ENCODE measurements at regions not wholly inside any gene's neighbourhood (a gene's known extent, or its start where the extent isn't known, plus 50 kb on each side); places are given as distances from the start of the nearest gene placed in this dataset.

GRCh38 chr11:119941171-119941570 is 196.7 kb downstream of the TRIM29 start:
- Histone ChIP-seq H2BK120ac (ENCODE audit: low read depth, low read length, poor library complexity, severe bottlenecking) (no peak overlapping the region), H3K9me3 (ENCODE audit: control insufficient read depth, low read depth, low read length) (no peaks in the 10 kb centered on the region), H3K4me1 (ENCODE audit: insufficient read depth, low read length) (peaks cover 6% of the 10 kb centered on the region; the same call in 1 of the 2 replicates), H2BK5ac (ENCODE audit: insufficient read length, low read length) (no peak overlapping the region), H3K23ac (ENCODE audit: insufficient read length, low read depth, low read length) (no peak overlapping the region), H3K14ac (ENCODE audit: insufficient read depth, low read length) (no peak overlapping the region), H3K4me2 (ENCODE audit: insufficient read depth, insufficient read length, low read length) (no peak overlapping the region), H3K18ac (ENCODE audit: insufficient read length, low read depth, low read length) (no peak overlapping the region), H3K79me2 (ENCODE audit: insufficient read depth, low read length) (no peaks in the 10 kb centered on the region), H2AK5ac (ENCODE audit: insufficient read length, low read length) (no peak overlapping the region), H2AFZ (ENCODE audit: low read length) (no peak overlapping the region), H2BK12ac (ENCODE audit: insufficient read length, low read depth, low read length) (no peak overlapping the region), H3K4ac (ENCODE audit: low read depth, low read length) (no peak overlapping the region), H3K56ac (ENCODE audit: insufficient read length, low read depth, low read length) (no peak overlapping the region), H3K9ac (ENCODE audit: extremely low read depth, insufficient read length, low read length) (no peak overlapping the region), H4K5ac (ENCODE audit: insufficient read length, low read depth, low read length) (no peak overlapping the region), H3T11ph (ENCODE audit: low read length) (no peak overlapping the region), H3K27ac (ENCODE audit: insufficient read length, low read depth, low read length) (no peak overlapping the region), H4K91ac (ENCODE audit: insufficient read length, low read depth, low read length) (no peak overlapping the region), H3K79me1 (ENCODE audit: insufficient read depth, low read depth, low read length, poor library complexity, severe bottlenecking) (no peaks in the 10 kb centered on the region), H2BK15ac (ENCODE audit: low read depth, low read length) (no peak overlapping the region), H2BK20ac (ENCODE audit: low read depth, low read length, poor library complexity, severe bottlenecking) (no peak overlapping the region), H3K27me3 (ENCODE audit: insufficient read depth, low read length) (no peaks in the 10 kb centered on the region), H4K20me1 (ENCODE audit: control insufficient read depth, insufficient read depth, insufficient read length) (no peaks in the 10 kb centered on the region), H4K8ac (replicated peaks; ENCODE audit: insufficient read length, low read depth, low read length) (no peak overlapping the region), H3K23me2 (ENCODE audit: insufficient read length, low read depth, low read length, poor library complexity, severe bottlenecking) (no peaks in the 10 kb centered on the region)
- DNase-seq = no peak
- peaks cover 31 to 41% of the 10 kb centered on the region in 2 experiments for H3K4me1 Mint-ChIP-seq
- no peaks in the 10 kb centered on the region for H3K9me3 Mint-ChIP-seq
- H3K36me3 Mint-ChIP-seq (ENCODE audit: insufficient read depth in 1 of 3, low read depth in 3 of 3) = no peaks in the 10 kb centered on the region
- H3K4me3 Mint-ChIP-seq = no peak overlapping the region
- no CpG with 5 or more reads among the region's 6 CpGs for WGBS (ENCODE audit: extremely low coverage, insufficient read length, low lambda C conversion rate)
- no peak for TF ChIP-seq CTCF (conservative IDR thresholded peaks at IDR 0.05)
- peaks cover 24% of the 10 kb centered on the region for H3K27me3 Mint-ChIP-seq (ENCODE audit: low read depth)
- H3K27ac Mint-ChIP-seq = no peak overlapping the region
